ENCODE measurements at regions not wholly inside any gene's neighbourhood (a gene's known extent, or its start where the extent isn't known, plus 50 kb on each side); places are given as distances from the start of the nearest gene placed in this dataset.
A peak's percentile ranks its signal among the peaks of the same experiment; 100 is the strongest.

GRCh38 chr9:130755377-130756007 lies 61.9 kb downstream of the EXOSC2 start:
- DNase-seq (ENCODE audit: low read depth): no peak
- no peak for TF ChIP-seq CTCF (IDR thresholded peaks at IDR 0.05; ENCODE audit: low read length, missing control alignments)
- no peak overlapping the region for H3K4me3 ChIP-seq (replicated peaks; ENCODE audit: low read depth, low read length)

GRCh38 chr9:130756037-130756436 lies 62.5 kb downstream of the EXOSC2 start:
- TF ChIP-seq CTCF (IDR thresholded peaks at IDR 0.05; ENCODE audit: low read length, missing control alignments): no peak
- no peak overlapping the region for H3K4me3 ChIP-seq (replicated peaks; ENCODE audit: low read depth, low read length)
- peak; percentile 37 for DNase-seq (ENCODE audit: low read depth)

GRCh38 chr9:130756455-130757152 lies 63.0 kb downstream of the EXOSC2 start:
- TF ChIP-seq CTCF (IDR thresholded peaks at IDR 0.05; ENCODE audit: low read length, missing control alignments): no peak
- no peak overlapping the region for H3K4me3 ChIP-seq (replicated peaks; ENCODE audit: low read depth, low read length)
- no peak for DNase-seq (ENCODE audit: low read depth)

- TF ChIP-seq CTCF (IDR thresholded peaks at IDR 0.05; ENCODE audit: low read length, missing control alignments): no peak
- no peak overlapping the region for H3K4me3 ChIP-seq (replicated peaks; ENCODE audit: low read depth, low read length)
- no peak for DNase-seq (ENCODE audit: low read depth)
Measured at GRCh38 chr9:130759738-130760137, 66.2 kb downstream of the EXOSC2 start.

GRCh38 chr9:130763331-130764171 lies 70.0 kb downstream of the EXOSC2 start:
- TF ChIP-seq CTCF (IDR thresholded peaks at IDR 0.05; ENCODE audit: low read length, missing control alignments): no peak
- H3K4me3 ChIP-seq (replicated peaks; ENCODE audit: low read depth, low read length): no peak overlapping the region
- DNase-seq (ENCODE audit: low read depth): no peak

- peak; percentile 73 for DNase-seq (ENCODE audit: low read depth)
- H3K4me3 ChIP-seq (replicated peaks; ENCODE audit: low read depth, low read length): no peak overlapping the region
- no peak for TF ChIP-seq CTCF (IDR thresholded peaks at IDR 0.05; ENCODE audit: low read length, missing control alignments)
Measured at GRCh38 chr9:130765137-130766020, 69.7 kb upstream of the ABL1 start.
